HG02840 (cell line): ENCODE measurements at regions not wholly inside any gene's neighbourhood (a gene's known extent, or its start where the extent isn't known, plus 50 kb on each side); places are given as distances from the start of the nearest gene placed in this dataset.
"Not testable (repeated sequence)": the region's sequence is repeated elsewhere in the genome, so short reads cannot be mapped to it uniquely, and the experiment has no call there.

Experiments
- ATAC-seq: cut with Tn5 transposase; IDR thresholded peaks from one replicate; pipeline ENCODE4 v1.9.1; 2021; ENCODE audit warnings: mild to moderate bottlenecking, moderate library complexity, moderate number of reproducible peaks; ENCODE audit not compliant: unreplicated experiment, low FRiP score

GRCh38 chr6:163711615-163712565, 297.4 kb downstream of the QKI start:
- no peak for ATAC-seq

- ATAC-seq: no peak
Observed at GRCh38 chr6:163710532-163711470, 296.3 kb downstream of the QKI start.

- no peak for ATAC-seq
Observed at GRCh38 chr6:163709693-163710092, 295.2 kb downstream of the QKI start.

DNA sequence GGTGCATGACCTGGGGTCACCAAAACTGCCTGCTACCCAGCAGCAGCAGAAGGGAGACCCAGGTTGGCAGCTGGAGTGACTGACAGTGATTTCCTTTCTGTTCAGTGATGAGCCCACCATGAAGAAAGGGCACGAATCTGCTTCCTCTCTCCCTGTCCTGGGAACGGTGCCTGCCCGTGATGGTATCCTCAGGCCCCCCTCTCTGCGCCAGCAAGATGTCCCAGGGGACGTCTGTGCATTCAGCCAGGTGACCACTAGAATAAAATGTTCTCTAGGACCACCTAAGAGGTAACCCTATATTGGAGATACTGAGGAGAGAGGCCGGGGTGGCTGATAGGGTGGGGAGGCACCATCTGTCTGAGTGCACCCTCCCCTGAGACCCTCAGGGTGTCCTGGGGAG, 294.7 kb downstream of the QKI start:
- ATAC-seq: no peak

GRCh38 chr6:163708466-163708865, 293.9 kb downstream of the QKI start:
- ATAC-seq: peak; percentile 53

DNA sequence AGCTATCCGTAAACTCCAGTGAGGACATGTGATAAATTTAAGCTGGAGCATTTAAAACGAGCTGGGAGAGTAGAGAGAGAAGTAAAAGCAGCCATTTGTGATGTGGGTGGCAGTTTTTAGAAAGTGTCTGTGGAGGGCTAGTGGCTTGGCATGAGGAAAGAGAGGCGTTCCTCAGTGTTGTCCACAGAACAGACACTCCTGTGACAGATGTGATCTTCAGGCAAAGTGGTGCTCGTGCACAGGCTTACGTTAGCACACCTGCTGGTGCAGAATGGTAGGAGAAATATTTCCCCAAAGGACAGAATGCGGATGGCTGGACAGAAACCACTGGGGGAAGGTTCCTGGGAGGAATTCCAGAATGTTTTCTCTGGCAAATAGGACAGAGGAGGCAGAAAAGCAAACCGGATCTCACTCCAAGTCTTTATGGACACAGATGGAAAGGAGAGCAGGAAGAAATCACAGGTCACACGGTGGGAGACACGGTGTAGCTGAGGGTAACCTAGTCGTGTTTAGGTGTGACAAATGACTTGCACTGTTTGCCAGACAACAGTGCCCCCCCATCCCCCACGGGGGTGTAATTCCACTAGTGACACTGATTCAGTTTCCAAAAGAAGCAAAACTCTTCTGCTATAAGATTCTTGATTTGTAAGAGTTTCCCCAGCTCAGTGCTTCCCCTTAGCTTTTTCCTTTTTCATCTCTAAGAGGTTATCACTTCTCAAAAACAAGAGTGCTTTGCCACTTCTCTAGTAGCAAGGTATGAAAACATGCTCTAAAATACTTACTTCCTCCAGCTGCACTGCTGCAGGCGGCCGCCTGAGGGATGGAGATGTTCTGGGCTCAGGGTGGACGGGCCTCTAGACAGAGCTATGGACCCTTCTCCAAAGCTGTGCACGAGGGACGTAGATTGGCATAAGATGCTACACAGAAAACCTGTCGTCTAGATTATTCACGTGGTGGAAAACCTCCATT, 293.2 kb downstream of the QKI start:
- ATAC-seq: peak; percentile 45

DNA sequence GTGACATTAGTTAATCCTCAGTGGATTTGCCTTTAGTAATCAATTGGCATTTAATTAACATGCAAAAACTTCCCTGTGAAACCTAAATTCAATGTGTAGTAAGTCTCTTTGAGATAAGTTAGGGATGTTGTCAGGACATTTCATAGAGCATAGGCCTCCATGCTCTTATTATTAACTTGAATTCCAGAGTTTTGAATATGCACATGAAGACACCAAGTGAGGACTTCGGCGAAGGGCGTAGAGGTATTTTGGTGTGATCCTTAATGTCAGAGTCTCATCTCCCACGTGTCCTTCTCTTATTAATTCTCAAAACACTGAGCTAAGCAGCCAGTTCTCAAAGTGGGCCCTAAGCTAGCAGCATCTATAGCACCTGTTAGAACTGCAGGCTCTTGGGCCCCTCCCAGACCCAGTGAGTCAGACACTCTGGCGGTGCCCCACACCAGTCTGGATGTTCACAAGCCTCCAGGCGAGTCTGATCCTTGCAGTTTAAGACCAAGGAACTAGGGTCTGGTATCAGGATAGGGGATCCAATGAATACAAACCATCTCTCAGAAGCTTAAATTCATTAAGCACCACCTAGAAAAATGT, 292.1 kb downstream of the QKI start:
- ATAC-seq: no peak

DNA sequence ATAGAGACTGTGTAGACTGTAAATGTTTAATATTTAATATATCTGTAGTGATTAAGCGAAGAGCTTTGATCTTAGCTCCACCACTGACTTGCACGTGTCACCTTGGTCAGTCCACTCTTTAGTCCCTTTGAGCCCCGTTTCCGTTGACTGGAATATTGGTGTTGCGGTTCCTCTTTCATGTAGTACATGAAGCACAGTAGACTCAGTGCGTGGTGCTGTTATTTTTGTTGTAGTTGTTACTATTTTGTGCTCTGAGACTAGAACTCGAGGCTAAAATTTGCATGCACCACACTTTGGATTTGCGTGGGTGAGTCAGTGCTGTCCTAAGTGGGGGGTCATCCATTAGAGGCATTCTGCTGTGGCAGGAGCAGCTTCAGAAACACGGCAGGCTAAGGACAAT, 291.4 kb downstream of the QKI start:
- peak; percentile 37 for ATAC-seq

- no peak for ATAC-seq
Observed at GRCh38 chr6:163702736-163703135, 288.2 kb downstream of the QKI start.

GRCh38 chr6:163701762-163702161, 287.2 kb downstream of the QKI start:
- ATAC-seq: no peak

DNA sequence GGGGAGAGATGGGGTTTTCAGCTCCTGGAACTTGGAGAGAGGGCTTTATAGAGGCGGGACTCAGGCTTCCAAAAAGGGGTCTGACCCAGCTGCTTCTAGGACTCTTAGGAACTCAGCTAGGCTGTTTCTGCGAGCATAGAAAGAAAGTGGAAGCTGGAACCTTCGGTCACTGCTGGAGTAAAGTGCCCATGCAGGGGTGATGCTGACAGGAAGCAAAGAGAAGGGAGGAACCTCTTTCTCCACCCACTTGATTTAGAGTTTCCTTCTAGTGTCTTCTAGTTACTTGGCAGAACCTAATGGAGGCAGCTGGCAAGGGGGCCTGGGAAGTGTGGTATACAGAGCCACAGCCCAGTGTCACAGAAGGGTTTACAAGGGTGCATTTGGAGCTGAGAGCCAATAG, 283.6 kb downstream of the QKI start:
- no peak for ATAC-seq

- not testable (repeated sequence) for ATAC-seq
Observed at GRCh38 chr6:163696311-163696710, 281.8 kb downstream of the QKI start.

DNA sequence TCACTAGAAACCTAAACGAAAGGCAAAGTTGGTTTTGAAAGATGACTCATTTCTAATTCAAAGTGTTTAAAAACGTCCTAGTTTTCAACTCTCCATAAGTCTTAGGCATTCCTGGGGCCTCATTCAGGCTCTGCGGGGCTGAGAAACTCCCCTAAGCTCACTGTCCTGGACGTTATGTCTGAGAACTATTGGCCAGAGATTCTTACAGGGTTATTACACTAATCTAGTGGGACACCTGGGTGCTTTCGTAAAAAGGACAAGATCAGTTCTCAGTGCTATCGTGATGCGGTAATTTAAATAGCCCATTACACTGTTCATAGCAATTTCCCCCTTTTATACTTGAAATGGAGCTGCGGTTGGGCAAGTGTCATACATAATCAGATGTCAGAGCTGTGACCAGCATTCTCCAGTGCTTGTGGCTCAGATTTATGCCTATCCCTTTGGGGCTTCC, 280.9 kb downstream of the QKI start:
- ATAC-seq: no peak

DNA sequence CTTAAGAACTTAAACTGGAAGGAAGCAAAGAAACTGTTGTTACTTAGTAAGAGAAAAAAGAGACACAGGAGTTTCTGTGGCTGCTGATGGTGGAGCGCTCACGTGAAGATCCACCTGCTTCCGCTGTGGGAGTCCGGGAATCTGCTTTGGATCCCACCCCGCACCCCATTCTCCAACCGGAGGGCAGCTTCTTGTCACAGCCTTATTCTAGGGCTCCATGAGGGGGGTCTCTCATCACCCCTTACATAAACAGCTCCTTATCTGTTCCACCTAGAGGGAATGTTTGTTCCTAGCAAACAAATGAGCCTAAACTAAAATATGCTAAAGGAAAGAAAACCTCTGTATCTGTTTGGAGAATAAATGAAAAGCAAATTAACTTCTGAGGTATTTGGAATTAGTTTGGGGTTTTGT, 280.5 kb downstream of the QKI start:
- no peak for ATAC-seq

- ATAC-seq: no peak
Observed at GRCh38 chr6:163694072-163694471, 279.6 kb downstream of the QKI start.

- no peak for ATAC-seq
Observed at GRCh38 chr6:163691049-163691448, 276.5 kb downstream of the QKI start.

DNA sequence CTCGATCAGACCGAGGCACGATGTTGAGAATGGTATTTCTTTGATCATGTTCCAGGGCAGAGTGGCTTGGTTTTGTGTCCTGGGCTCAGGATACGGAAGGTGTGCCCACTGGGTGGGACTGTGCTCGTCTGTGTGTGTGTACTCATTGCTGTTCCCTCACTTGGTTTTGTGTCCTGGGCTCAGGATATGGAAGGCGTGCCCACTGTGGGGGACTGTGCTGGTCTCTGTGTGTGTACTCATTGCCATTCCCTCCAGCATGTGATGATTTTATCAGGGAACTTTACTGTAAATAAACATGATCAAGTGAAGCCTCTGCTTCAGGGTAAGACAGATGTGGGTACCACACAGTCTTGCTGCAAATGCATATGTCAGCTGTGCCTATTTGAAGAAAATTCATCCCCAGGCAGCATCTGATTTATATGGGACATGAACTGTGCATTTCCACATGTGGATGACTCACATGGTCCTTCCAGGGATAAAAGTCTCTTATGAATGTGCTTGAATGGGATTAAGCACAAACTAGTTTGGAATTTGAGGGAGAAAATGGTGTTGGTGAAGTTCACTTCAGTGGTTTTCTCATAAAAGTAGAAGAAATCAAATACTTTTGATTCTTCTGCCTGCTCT, 274.3 kb downstream of the QKI start:
- no peak for ATAC-seq

DNA sequence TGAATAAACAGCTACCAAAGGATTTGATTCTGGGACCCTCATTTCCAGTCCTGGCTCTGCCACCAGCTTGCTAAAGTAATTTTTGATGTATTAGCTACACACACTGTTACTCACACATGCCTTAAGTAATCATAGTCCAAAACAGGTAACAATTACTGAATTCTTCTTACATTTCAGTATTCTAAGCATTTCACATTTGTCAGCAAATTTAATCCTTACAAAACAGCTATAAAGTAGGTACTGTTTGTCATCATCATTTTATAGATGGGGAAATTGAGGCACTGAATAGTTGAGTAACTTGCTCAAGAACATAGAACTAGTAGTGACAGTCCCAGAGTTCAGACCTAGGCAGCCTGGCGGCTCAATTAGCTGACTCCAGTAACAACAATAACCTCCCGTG, 272.6 kb downstream of the QKI start:
- no peak for ATAC-seq

GRCh38 chr6:163686301-163686700, 271.8 kb downstream of the QKI start:
- ATAC-seq: no peak
